Caco-2 (cell line): ENCODE measurements at regions not wholly inside any gene's neighbourhood (a gene's known extent, or its start where the extent isn't known, plus 50 kb on each side); places are given as distances from the start of the nearest gene placed in this dataset.

ENCODE experiments used
- BruUV-seq: library from RNA; stranded (reverse); fragments of 400-500 nt; replicated peaks from 2 replicates; lab custom pipeline; 2021; lab: Mats Ljungman, UMichigan
- CTCF ChIA-PET: fragments of 300-600 bp; sonication (Branson Sonifier 250); formaldehyde crosslinking; loops from one replicate; lab custom pipeline; 2022; ENCODE audit warnings: antibody characterized with exemption; lab: Charles Lee
- POLR2A ChIA-PET: fragments of 300-600 bp; sonication (Branson Sonifier 250); formaldehyde crosslinking; loops from one replicate; lab custom pipeline; 2022; ENCODE audit warnings: antibody characterized with exemption; lab: Charles Lee
- DNase-seq, 2 experiments: peaks; one replicate each; pipeline versions ENCODE4 v3.0.0 to v3.0.0-alpha.2; 2020 to 2022
- H3K27me3 ChIP-seq: replicated peaks from 2 replicates; pipeline ENCODE4 v1.6.0; 2011; ENCODE audit warnings: low read length; ENCODE audit not compliant: control insufficient read depth, insufficient read depth
- H3K36me3 ChIP-seq: 2 replicates; pipeline ENCODE4 v1.5.1; 2011; ENCODE audit warnings: low read length; ENCODE audit not compliant: control insufficient read depth, insufficient read depth
- H3K4me1 ChIP-seq: fragments of 250-450 bp; sonication (Bioruptor Pico); 2 replicates; pipeline ENCODE4 v1.5.1; 2020; ENCODE audit warnings: mild to moderate bottlenecking
- H3K4me3 ChIP-seq: 2 replicates; pipeline ENCODE4 v1.5.1; 2011; ENCODE audit warnings: low read depth, mild to moderate bottlenecking, control low read depth, low read length
- H3K9me3 ChIP-seq: fragments of 250-450 bp; sonication (Bioruptor Pico); 2 replicates; pipeline ENCODE4 v1.5.1; 2020; ENCODE audit warnings: mild to moderate bottlenecking, moderate library complexity
- H3K27ac Mint-ChIP-seq: one replicate; pipeline ENCODE4 v1.8.0; 2022; ENCODE audit warnings: mixed read lengths; ENCODE audit not compliant: unreplicated experiment
- H3K27me3 Mint-ChIP-seq: one replicate; pipeline ENCODE4 v1.8.0; 2022; ENCODE audit warnings: mixed read lengths; ENCODE audit not compliant: insufficient read depth, unreplicated experiment
- H3K36me3 Mint-ChIP-seq: one replicate; pipeline ENCODE4 v1.8.0; 2022; ENCODE audit warnings: mild to moderate bottlenecking, mixed read lengths; ENCODE audit not compliant: insufficient read depth, unreplicated experiment
- H3K4me1 Mint-ChIP-seq: one replicate; pipeline ENCODE4 v1.8.0; 2022; ENCODE audit warnings: low read depth, mixed read lengths; ENCODE audit not compliant: unreplicated experiment
- H3K4me3 Mint-ChIP-seq: one replicate; pipeline ENCODE4 v1.8.0; 2022; ENCODE audit warnings: mild to moderate bottlenecking, moderate library complexity, mixed read lengths; ENCODE audit not compliant: unreplicated experiment
- H3K9me3 Mint-ChIP-seq: one replicate; pipeline ENCODE4 v1.8.0; 2022; ENCODE audit warnings: mixed read lengths; ENCODE audit not compliant: unreplicated experiment
- CTCF ChIP-seq, 2 experiments: fragments of 200-600 bp in 1 of 2; IDR thresholded peaks; 1 replicate in 1 of 2; 2 replicates in 1 of 2; pipeline versions ENCODE4 v1.5.1 to v1.8.0; 2011 to 2022; ENCODE audit warnings: antibody characterized with exemption in 1 of 2, control low read depth in 1 of 2, inconsistent platforms in 1 of 2, low read depth in 1 of 2, low read length in 1 of 2, mild to moderate bottlenecking in 1 of 2, moderate library complexity in 1 of 2; ENCODE audit not compliant: insufficient read depth in 1 of 2, severe bottlenecking in 1 of 2, unreplicated experiment in 1 of 2
- intact Hi-C: fragments of 100-400 bp; cut with micrococcal nuclease; formaldehyde crosslinking; loops from one replicate; pipeline ENCODE4 v1.10.0; 2022; ENCODE audit not compliant: unreplicated experiment

- intact Hi-C loops = no loop called here
- Mint-ChIP-seq H3K36me3 (no peaks in the 10 kb centered on the region), H3K27ac (no peak overlapping the region), H3K27me3 (peaks cover 4% of the 10 kb centered on the region), H3K4me1 (no peaks in the 10 kb centered on the region), H3K4me3 (no peak overlapping the region), H3K9me3 (no peaks in the 10 kb centered on the region)
- no peak for TF ChIP-seq CTCF (IDR thresholded peaks at IDR 0.05; ENCODE audit: insufficient read depth in 1 of 2, low read depth in 1 of 2, low read length in 1 of 2, severe bottlenecking in 1 of 2, unreplicated experiment in 1 of 2)
- no peak for DNase-seq
- Histone ChIP-seq H3K27me3 (no peaks in the 10 kb centered on the region), H3K4me3 (no peak overlapping the region), H3K36me3 (no peaks in the 10 kb centered on the region), H3K9me3 (no peaks in the 10 kb centered on the region; the same call in 1 of the 2 replicates), H3K4me1 (no peaks in the 10 kb centered on the region)
- ChIA-PET POLR2A (no interaction called here), CTCF (no interaction called here)
- BruUV-seq = no TSS peak
Observed at GRCh38 chr10:78727251-78727650, 341.5 kb upstream of the ZMIZ1 start.

- no peak overlapping the region for H3K4me3 Mint-ChIP-seq
- H3K27ac Mint-ChIP-seq = no peak overlapping the region
- peaks cover 4% of the 10 kb centered on the region for H3K27me3 Mint-ChIP-seq
Observed at GRCh38 chr10:78727728-78728127, 341.0 kb upstream of the ZMIZ1 start.

GRCh38 chr10:78728176-78728575, 340.6 kb upstream of the ZMIZ1 start:
- CTCF ChIA-PET = no interaction called here
- intact Hi-C loops = no loop called here
- no peak overlapping the region for H3K4me3 ChIP-seq
- H3K27me3 ChIP-seq = no peaks in the 10 kb centered on the region
- no TSS peak for BruUV-seq
- DNase-seq = no peak
- 0 out of 2 replicates have a peak, but pooled peaks cover 3% of the 10 kb centered on the region for H3K4me1 ChIP-seq
- H3K4me3 Mint-ChIP-seq = no peak overlapping the region
- no peaks in the 10 kb centered on the region for H3K4me1 Mint-ChIP-seq
- POLR2A ChIA-PET = no interaction called here
- H3K27ac Mint-ChIP-seq = no peak overlapping the region
- no peaks in the 10 kb centered on the region for H3K9me3 Mint-ChIP-seq
- TF ChIP-seq CTCF (IDR thresholded peaks at IDR 0.05; ENCODE audit: insufficient read depth in 1 of 2, low read depth in 1 of 2, low read length in 1 of 2, severe bottlenecking in 1 of 2, unreplicated experiment in 1 of 2) = no peak
- no peaks in the 10 kb centered on the region for H3K36me3 Mint-ChIP-seq
- H3K9me3 ChIP-seq = no peaks in the 10 kb centered on the region
- peaks cover 4% of the 10 kb centered on the region for H3K27me3 Mint-ChIP-seq
- no peaks in the 10 kb centered on the region for H3K36me3 ChIP-seq

More at GRCh38 chr10:78727728-78728127, 341.0 kb upstream of the ZMIZ1 start:
- H3K9me3 Mint-ChIP-seq = no peaks in the 10 kb centered on the region
- no peak for DNase-seq
- Histone ChIP-seq H3K27me3 (no peaks in the 10 kb centered on the region), H3K4me3 (no peak overlapping the region), H3K9me3 (no peaks in the 10 kb centered on the region; the same call in 1 of the 2 replicates), H3K36me3 (no peaks in the 10 kb centered on the region), H3K4me1 (no peaks in the 10 kb centered on the region)
- ChIA-PET POLR2A (no interaction called here), CTCF (no interaction called here)
- no TSS peak for BruUV-seq
- H3K36me3 Mint-ChIP-seq = no peaks in the 10 kb centered on the region
- no peaks in the 10 kb centered on the region for H3K4me1 Mint-ChIP-seq
- intact Hi-C loops = no loop called here
- no peak for TF ChIP-seq CTCF (IDR thresholded peaks at IDR 0.05; ENCODE audit: insufficient read depth in 1 of 2, low read depth in 1 of 2, low read length in 1 of 2, severe bottlenecking in 1 of 2, unreplicated experiment in 1 of 2)
